Mesenchymal stem cell (in vitro differentiated cells and primary cell): ENCODE measurements at regions not wholly inside any gene's neighbourhood (a gene's known extent, or its start where the extent isn't known, plus 50 kb on each side); places are given as distances from the start of the nearest gene placed in this dataset.

Source experiments
- DNase-seq: peaks from one replicate; pipeline ENCODE4 v3.0.0-alpha.2; 2013
- H2AFZ ChIP-seq: one replicate; pipeline ENCODE4 v1.6.1; 2013; ENCODE audit warnings: low read depth, mild to moderate bottlenecking, control low read depth, inconsistent platforms, low read length, moderate library complexity
- H2AK5ac ChIP-seq: 2 replicates; pipeline ENCODE4 v1.6.1; 2013; ENCODE audit warnings: low read length, moderate library complexity, mild to moderate bottlenecking, inconsistent platforms; ENCODE audit not compliant: severe bottlenecking
- H2BK120ac ChIP-seq: one replicate; pipeline ENCODE4 v1.6.1; 2013; ENCODE audit warnings: low read depth, mild to moderate bottlenecking, inconsistent platforms, low read length, moderate library complexity
- H2BK12ac ChIP-seq, 2 experiments: one replicate each; pipeline ENCODE4 v1.6.1; 2013; ENCODE audit warnings: inconsistent platforms in 2 of 2, low read length in 2 of 2, mild to moderate bottlenecking in 2 of 2, moderate library complexity in 2 of 2, control low read depth in 1 of 2
- H2BK15ac ChIP-seq: one replicate; pipeline ENCODE4 v1.6.1; 2013; ENCODE audit warnings: mild to moderate bottlenecking, low read depth, inconsistent platforms; ENCODE audit not compliant: poor library complexity, severe bottlenecking
- H2BK5ac ChIP-seq: 2 replicates; pipeline ENCODE4 v1.6.1; 2013; ENCODE audit warnings: low read depth, mild to moderate bottlenecking, low read length, control low read depth, inconsistent platforms; ENCODE audit not compliant: poor library complexity, severe bottlenecking
- H3K14ac ChIP-seq, 2 experiments: one replicate each; pipeline ENCODE4 v1.6.1; 2013; ENCODE audit warnings: inconsistent platforms in 2 of 2, low read length in 2 of 2, control low read depth in 1 of 2, mild to moderate bottlenecking in 1 of 2, moderate library complexity in 1 of 2
- H3K18ac ChIP-seq, 2 experiments: one replicate each; pipeline ENCODE4 v1.6.1; 2013; ENCODE audit warnings: inconsistent platforms in 2 of 2, low read length in 2 of 2, control low read depth in 1 of 2, low read depth in 1 of 2, mild to moderate bottlenecking in 1 of 2
- H3K23ac ChIP-seq, 2 experiments: one replicate each; pipeline ENCODE4 v1.6.1; 2013; ENCODE audit warnings: inconsistent platforms in 2 of 2, low read length in 2 of 2, mild to moderate bottlenecking in 2 of 2, moderate library complexity in 2 of 2, control low read depth in 1 of 2
- H3K27ac ChIP-seq: 2 replicates; pipeline ENCODE4 v1.5.1; 2013; ENCODE audit warnings: mild to moderate bottlenecking, moderate library complexity, low read length, control low read depth, inconsistent platforms; ENCODE audit not compliant: poor library complexity, severe bottlenecking
- H3K27me3 ChIP-seq, 2 experiments: 2 replicates each; pipeline versions ENCODE4 v1.6.1 to v1.7.0; 2013; ENCODE audit warnings: low read length in 2 of 2, mild to moderate bottlenecking in 2 of 2, moderate library complexity in 2 of 2, control low read depth in 1 of 2, inconsistent platforms in 1 of 2; ENCODE audit not compliant: control insufficient read depth in 1 of 2, insufficient read depth in 1 of 2
- H3K36me3 ChIP-seq, 2 experiments: 2 replicates each; pipeline versions ENCODE4 v1.6.1 to v1.7.0; 2013; ENCODE audit warnings: low read length in 2 of 2, control low read depth in 1 of 2, inconsistent platforms in 1 of 2, low read depth in 1 of 2, mild to moderate bottlenecking in 1 of 2; ENCODE audit not compliant: insufficient read depth in 2 of 2, control insufficient read depth in 1 of 2
- H3K4ac ChIP-seq, 2 experiments: one replicate each; pipeline ENCODE4 v1.6.1; 2013; ENCODE audit warnings: inconsistent platforms in 2 of 2, low read length in 2 of 2, mild to moderate bottlenecking in 2 of 2, moderate library complexity in 2 of 2, control low read depth in 1 of 2, low read depth in 1 of 2
- H3K4me1 ChIP-seq: 2 replicates; pipeline ENCODE4 v1.6.1; 2013; ENCODE audit warnings: low read depth, low read length, control low read depth; ENCODE audit not compliant: control insufficient read depth, insufficient read depth
- H3K4me2 ChIP-seq: 2 replicates; pipeline ENCODE4 v1.6.1; 2013; ENCODE audit warnings: low read length, mild to moderate bottlenecking, inconsistent platforms; ENCODE audit not compliant: poor library complexity, severe bottlenecking
- H3K4me3 ChIP-seq, 2 experiments: 2 replicates each; pipeline versions ENCODE4 v1.5.1 to v1.7.0; 2013; ENCODE audit warnings: low read length in 2 of 2, mild to moderate bottlenecking in 2 of 2, control low read depth in 1 of 2, low read depth in 1 of 2; ENCODE audit not compliant: insufficient read depth in 1 of 2
- H3K79me1 ChIP-seq: replicated peaks from 2 replicates; pipeline ENCODE4 v1.6.1; 2013; ENCODE audit warnings: mild to moderate bottlenecking, control low read depth, low read length, inconsistent platforms; ENCODE audit not compliant: poor library complexity, severe bottlenecking
- H3K9ac ChIP-seq: 2 replicates; pipeline ENCODE4 v1.7.0; 2013; ENCODE audit warnings: mild to moderate bottlenecking, low read length, moderate library complexity
- H3K9me3 ChIP-seq: 2 replicates; pipeline ENCODE4 v1.7.0; 2013; ENCODE audit warnings: mild to moderate bottlenecking, low read length; ENCODE audit not compliant: control insufficient read depth
- H4K8ac ChIP-seq: one replicate; pipeline ENCODE4 v1.6.1; 2013; ENCODE audit warnings: inconsistent platforms, mild to moderate bottlenecking, low read length, moderate library complexity
- H4K91ac ChIP-seq: one replicate; pipeline ENCODE4 v1.6.1; 2013; ENCODE audit warnings: mild to moderate bottlenecking, low read length, inconsistent platforms
- WGBS: methylation state at CpG from one replicate; pipeline ENCODE4 v1.1.7; 2013; ENCODE audit warnings: mixed read lengths; 5-methylcytosine and 5-hydroxymethylcytosine counted together

DNA sequence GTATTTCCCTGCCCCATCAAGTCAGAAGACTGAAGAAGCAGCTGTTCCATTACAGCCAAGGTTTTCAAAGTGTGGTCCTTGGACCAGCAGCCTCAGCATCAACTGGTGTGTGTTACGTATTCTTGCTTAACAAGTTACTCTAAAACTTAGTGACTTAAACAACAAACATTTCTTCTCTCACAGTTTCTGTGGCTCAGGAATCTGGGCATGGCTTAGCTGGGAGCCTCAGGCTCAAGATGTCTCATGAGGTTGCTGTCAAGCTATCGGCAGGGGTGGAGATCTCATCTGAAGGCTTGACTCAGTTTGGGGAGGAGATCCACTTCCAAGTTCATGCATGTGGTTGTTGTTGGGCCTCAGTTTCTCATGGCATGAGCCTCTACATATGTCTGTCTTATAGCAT, 174.5 kb downstream of the KTN1 start:
- H4K91ac ChIP-seq: no peak overlapping the region
- H3K9me3 ChIP-seq: no peaks in the 10 kb centered on the region
- H2AK5ac ChIP-seq: no peak overlapping the region
- 95% methylated on average over 2 of the region's 2 CpGs for WGBS
- no peak overlapping the region for H3K9ac ChIP-seq
- H3K4ac ChIP-seq: no peak overlapping the region
- no peak overlapping the region for H3K14ac ChIP-seq
- peak; percentile 15 for DNase-seq
- H2BK15ac ChIP-seq: peak overlapping the region; percentile 15
- no peak overlapping the region for H3K18ac ChIP-seq
- H3K27ac ChIP-seq: no peak overlapping the region
- no peak overlapping the region for H3K23ac ChIP-seq
- no peak overlapping the region for H3K4me3 ChIP-seq
- no peak overlapping the region for H2BK120ac ChIP-seq
- H3K79me1 ChIP-seq: no peaks in the 10 kb centered on the region
- no peak overlapping the region for H2BK5ac ChIP-seq
- no peak overlapping the region for H4K8ac ChIP-seq
- H3K4me1 ChIP-seq: peaks cover 15% of the 10 kb centered on the region
- no peak overlapping the region for H2AFZ ChIP-seq
- H2BK12ac ChIP-seq: no peak overlapping the region
- H3K27me3 ChIP-seq: no peaks in the 10 kb centered on the region
- H3K36me3 ChIP-seq: no peaks in the 10 kb centered on the region
- no peak overlapping the region for H3K4me2 ChIP-seq

DNA sequence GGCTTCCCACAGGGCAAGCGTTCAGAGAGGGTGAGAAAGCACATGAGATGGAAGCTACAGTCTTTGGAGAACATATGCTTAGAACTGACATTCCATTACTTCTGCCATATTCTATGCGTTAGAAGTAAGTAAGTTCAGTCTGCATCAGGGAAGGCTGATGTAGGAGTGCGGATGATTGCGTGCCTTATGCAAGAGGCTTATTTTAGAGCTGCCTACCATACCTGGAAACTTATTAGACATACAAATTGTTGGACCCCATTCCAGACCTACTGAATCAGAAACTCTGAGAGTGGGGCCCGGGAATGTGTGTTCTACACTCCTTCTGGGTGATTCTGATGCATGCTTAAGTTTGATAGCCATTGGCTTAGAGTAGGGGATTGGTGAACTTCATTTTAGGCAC, 174.9 kb downstream of the KTN1 start:
- no peak overlapping the region for H2AK5ac ChIP-seq
- no peak overlapping the region for H2BK120ac ChIP-seq
- no peak for DNase-seq
- H3K23ac ChIP-seq: no peak overlapping the region
- H4K91ac ChIP-seq: no peak overlapping the region
- no peak overlapping the region for H2BK5ac ChIP-seq
- H2BK12ac ChIP-seq: no peak overlapping the region
- H3K9ac ChIP-seq: no peak overlapping the region
- no peaks in the 10 kb centered on the region for H3K79me1 ChIP-seq
- no peak overlapping the region for H4K8ac ChIP-seq
- no peaks in the 10 kb centered on the region for H3K27me3 ChIP-seq
- H3K4me2 ChIP-seq: no peak overlapping the region
- WGBS: 100% methylated on average over 5 of the region's 5 CpGs
- no peak overlapping the region for H2AFZ ChIP-seq
- H2BK15ac ChIP-seq: peak overlapping the region; percentile 21
- no peaks in the 10 kb centered on the region for H3K36me3 ChIP-seq
- H3K4me1 ChIP-seq: peaks cover 13% of the 10 kb centered on the region
- H3K27ac ChIP-seq: no peak overlapping the region
- H3K4me3 ChIP-seq: no peak overlapping the region
- no peak overlapping the region for H3K14ac ChIP-seq
- H3K18ac ChIP-seq: no peak overlapping the region
- no peaks in the 10 kb centered on the region for H3K9me3 ChIP-seq
- H3K4ac ChIP-seq: no peak overlapping the region

DNA sequence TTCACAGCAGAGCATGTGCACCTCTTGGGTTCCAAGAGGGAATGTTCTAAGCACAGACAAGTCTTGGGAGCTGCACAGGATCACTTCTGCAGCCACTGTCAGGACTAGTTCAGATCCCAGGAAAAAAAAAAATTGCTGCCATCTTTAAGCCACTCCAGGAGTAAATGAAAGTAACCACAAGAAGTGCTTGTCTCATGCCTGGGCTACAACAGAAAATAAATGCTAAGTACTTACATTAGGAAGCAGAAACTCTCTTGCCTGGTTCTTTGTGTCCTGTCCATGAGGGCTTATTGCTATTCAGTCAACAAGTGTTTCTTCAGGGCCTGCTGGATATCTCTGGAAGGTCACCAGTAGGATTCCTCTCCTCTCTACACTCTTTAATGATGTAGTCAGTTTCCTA, 176.1 kb downstream of the KTN1 start:
- Histone ChIP-seq H3K36me3 (no peaks in the 10 kb centered on the region), H2BK15ac (no peak overlapping the region), H2AK5ac (peak overlapping the region; percentile 60), H3K4me3 (no peak overlapping the region), H3K14ac (no peak overlapping the region), H3K9me3 (no peaks in the 10 kb centered on the region), H3K4me1 (peaks cover 13% of the 10 kb centered on the region), H4K8ac (no peak overlapping the region), H2BK5ac (no peak overlapping the region), H3K18ac (peak overlapping the region in 1 of 2 experiments; percentile 25), H2BK120ac (no peak overlapping the region), H3K9ac (no peak overlapping the region), H3K27me3 (no peaks in the 10 kb centered on the region), H2BK12ac (no peak overlapping the region), H4K91ac (no peak overlapping the region), H2AFZ (no peak overlapping the region), H3K4ac (no peak overlapping the region), H3K79me1 (no peaks in the 10 kb centered on the region), H3K27ac (no peak overlapping the region), H3K23ac (no peak overlapping the region), H3K4me2 (no peak overlapping the region)
- peak; percentile 55 for DNase-seq

DNA sequence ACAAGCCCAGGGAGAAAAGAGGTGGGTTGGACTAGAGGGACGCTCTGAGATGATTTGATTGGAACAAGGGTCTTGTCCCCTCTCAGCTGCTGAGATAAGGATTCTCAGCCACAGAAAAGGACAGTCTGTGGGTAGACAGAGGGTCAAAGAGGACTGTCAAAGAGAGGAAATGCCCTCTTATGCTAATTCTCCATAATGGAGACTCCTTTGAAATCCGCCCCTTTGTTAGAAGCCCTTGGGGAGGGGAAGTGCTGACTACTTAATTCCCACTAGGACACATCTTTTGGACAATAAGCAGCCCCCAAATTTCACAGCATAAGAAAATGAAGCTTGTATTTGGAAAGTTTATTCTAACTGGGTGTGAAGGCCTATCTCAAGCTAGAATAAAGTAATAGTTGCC, 176.6 kb downstream of the KTN1 start:
- no peak overlapping the region for H3K14ac ChIP-seq
- no peaks in the 10 kb centered on the region for H3K27me3 ChIP-seq
- no peak overlapping the region for H4K91ac ChIP-seq
- peak overlapping the region in 1 of 2 experiments; percentile 60 for H3K18ac ChIP-seq
- no peak overlapping the region for H3K27ac ChIP-seq
- H2BK12ac ChIP-seq: no peak overlapping the region
- H4K8ac ChIP-seq: no peak overlapping the region
- H2BK5ac ChIP-seq: no peak overlapping the region
- H2BK15ac ChIP-seq: no peak overlapping the region
- no peak overlapping the region for H3K4me3 ChIP-seq
- no peaks in the 10 kb centered on the region for H3K9me3 ChIP-seq
- DNase-seq: peak; percentile 30
- no peaks in the 10 kb centered on the region for H3K79me1 ChIP-seq
- H3K23ac ChIP-seq: no peak overlapping the region
- H3K4ac ChIP-seq: no peak overlapping the region
- H2AFZ ChIP-seq: no peak overlapping the region
- H3K4me1 ChIP-seq: peaks cover 13% of the 10 kb centered on the region
- H3K4me2 ChIP-seq: no peak overlapping the region
- no peaks in the 10 kb centered on the region for H3K36me3 ChIP-seq
- no peak overlapping the region for H3K9ac ChIP-seq
- H2BK120ac ChIP-seq: no peak overlapping the region
- H2AK5ac ChIP-seq: peak overlapping the region; percentile 60
- WGBS: 33% methylated on average over 1 of the region's 2 CpGs
